H7 (cell line): ENCODE measurements at regions not wholly inside any gene's neighbourhood (a gene's known extent, or its start where the extent isn't known, plus 50 kb on each side); places are given as distances from the start of the nearest gene placed in this dataset.

Source experiments
- DNase-seq: peaks from one replicate; pipeline ENCODE4 v3.0.0; 2012
- H3K27me3 ChIP-seq: 2 replicates; pipeline ENCODE4 v1.6.0; 2011; ENCODE audit warnings: mild to moderate bottlenecking, low read length; ENCODE audit not compliant: control insufficient read depth, insufficient read depth
- H3K36me3 ChIP-seq: replicated peaks from 2 replicates; pipeline ENCODE4 v1.5.1; 2011; ENCODE audit warnings: low read length; ENCODE audit not compliant: control insufficient read depth, insufficient read depth
- H3K4me3 ChIP-seq: 2 replicates; pipeline ENCODE4 v1.5.1; 2011; ENCODE audit warnings: low read depth, mild to moderate bottlenecking, control low read depth, low read length, moderate library complexity; ENCODE audit not compliant: insufficient read depth

DNA sequence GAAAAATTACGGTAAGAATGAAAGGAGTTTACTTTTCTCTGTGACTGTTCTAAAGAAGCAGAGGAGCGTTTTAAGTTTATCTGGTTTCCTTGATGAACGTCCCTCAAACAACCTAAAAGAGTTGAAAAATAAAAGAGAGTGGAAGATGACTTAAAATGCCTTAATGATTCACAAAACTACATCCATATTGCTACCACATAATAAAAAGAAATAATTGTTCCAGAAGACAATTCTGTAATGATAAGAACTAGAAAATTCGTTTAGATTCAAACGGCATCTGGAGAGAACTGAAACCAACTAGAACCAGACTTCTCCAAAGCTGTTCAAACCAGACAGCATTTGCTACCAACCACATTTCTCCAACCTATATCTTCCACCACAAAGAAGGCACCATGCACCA lies 68.1 kb downstream of the TEKT4 start:
- Histone ChIP-seq H3K36me3 (no peaks in the 10 kb centered on the region), H3K4me3 (no peak overlapping the region), H3K27me3 (no peaks in the 10 kb centered on the region)
- DNase-seq = no peak

DNA sequence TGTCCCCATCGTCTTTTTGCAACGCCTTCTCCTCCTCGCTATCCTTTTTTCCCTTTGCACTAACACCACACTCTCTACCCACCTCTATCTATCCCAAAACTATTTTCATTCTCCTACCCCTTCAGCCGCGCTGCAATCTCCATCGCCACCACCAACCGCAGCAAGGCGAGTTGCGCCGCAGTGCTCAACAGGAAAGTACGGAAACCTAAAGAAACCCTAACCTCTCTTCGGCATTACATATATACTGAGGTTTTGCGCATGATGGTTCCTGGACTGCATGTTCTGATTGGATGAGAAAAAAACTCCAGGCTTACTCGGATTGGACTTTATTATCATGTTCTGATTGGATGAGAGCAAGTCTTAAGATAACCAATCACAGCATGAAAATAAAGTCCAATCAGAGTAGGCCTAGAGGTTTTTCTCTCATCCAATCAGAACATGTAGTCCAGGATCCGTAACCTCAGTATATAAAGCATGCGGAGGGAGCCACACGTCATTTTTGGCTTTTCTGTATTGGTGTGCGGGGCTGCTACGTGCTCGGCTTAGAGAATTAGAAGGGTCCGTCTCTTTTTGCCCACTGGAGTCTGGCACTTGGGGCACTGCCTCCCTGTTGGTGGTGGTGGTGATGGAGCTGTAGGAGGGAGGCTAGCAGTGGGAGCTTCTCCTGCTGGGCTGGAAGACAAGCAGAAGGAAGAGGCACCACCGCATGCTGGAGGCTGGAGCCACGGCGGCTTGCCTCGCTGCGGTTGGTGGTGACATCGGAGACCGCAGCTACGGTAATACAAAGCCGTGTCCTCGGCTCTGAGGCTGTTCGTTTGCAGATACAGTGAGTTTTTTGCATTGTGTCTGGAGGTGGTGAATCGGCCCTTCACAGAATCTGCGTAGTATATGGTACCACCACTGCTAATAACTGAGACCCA lies 76.1 kb downstream of the TEKT4 start:
- H3K36me3 ChIP-seq = no peaks in the 10 kb centered on the region
- no peak overlapping the region for H3K4me3 ChIP-seq
- no peaks in the 10 kb centered on the region for H3K27me3 ChIP-seq
- DNase-seq = no peak

DNA sequence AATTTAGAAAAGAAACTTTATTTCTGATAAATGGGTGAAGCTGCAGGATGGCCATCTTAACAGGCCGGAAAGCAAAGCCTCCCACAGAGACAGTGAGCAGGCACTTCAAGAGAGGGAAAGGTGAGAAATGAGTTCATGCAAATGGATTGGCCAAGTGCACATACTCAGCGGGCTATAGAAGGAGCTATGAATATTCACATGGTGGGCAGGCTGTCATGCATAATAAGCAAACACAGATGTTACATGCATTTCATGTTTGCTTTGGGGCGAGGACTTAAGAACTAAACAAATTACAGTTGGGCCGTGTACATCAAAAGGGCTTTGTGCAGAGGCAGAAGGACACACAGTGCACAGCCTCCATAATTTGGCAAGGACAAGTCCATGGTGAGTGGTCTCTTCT lies 69.8 kb upstream of the MAL start:
- Histone ChIP-seq H3K27me3 (no peaks in the 10 kb centered on the region), H3K4me3 (no peak overlapping the region), H3K36me3 (no peaks in the 10 kb centered on the region)
- DNase-seq = no peak

DNA sequence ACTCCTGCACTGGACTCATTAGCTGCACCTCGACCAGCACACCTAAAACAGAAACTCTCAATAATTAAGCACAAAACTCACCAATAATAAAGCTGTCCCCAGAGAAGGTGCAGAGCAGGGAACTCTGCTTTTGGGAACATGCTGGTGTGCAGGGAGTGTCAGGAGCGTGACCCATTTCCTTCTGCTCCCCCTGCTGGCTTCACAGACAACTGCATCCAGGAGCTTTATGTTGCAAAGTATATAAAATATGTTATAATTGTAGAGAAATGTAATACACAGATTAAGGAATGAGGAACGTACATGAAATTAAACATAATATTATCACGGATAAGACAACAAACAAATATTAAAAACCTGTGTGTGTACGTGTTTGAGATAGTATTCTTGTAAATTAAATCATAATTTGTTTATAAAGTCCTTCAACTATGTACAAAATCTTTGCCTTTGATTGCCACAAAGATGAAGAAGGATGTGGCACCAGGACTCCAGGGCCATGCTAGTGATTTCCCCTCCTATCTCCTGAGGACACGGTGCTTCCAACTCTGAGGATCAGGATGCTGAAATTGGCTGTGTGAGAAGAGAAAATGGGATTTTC lies 68.6 kb upstream of the MAL start:
- DNase-seq = peak; percentile 63
- Histone ChIP-seq H3K36me3 (no peaks in the 10 kb centered on the region), H3K27me3 (no peaks in the 10 kb centered on the region), H3K4me3 (no peak overlapping the region)

DNA sequence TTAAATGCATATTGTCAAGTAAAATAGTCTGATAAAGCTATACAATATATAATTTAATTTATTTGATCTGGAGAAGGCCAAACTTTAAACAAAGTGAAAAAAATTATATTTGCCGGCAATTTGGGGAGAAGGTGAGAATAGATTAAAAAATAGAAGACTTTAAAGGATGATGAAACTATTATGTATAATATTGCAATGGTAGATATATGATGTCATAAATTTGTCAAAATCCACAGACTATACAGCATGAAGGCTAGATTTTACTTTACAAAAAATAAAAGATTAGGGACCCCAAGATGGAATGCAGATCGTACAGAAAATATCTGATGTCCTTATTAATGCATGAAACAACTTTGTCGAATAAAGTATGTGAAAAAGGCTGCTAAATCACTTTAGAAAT lies 67.3 kb upstream of the MAL start:
- Histone ChIP-seq H3K36me3 (no peaks in the 10 kb centered on the region), H3K4me3 (no peak overlapping the region), H3K27me3 (no peaks in the 10 kb centered on the region)
- no peak for DNase-seq

DNA sequence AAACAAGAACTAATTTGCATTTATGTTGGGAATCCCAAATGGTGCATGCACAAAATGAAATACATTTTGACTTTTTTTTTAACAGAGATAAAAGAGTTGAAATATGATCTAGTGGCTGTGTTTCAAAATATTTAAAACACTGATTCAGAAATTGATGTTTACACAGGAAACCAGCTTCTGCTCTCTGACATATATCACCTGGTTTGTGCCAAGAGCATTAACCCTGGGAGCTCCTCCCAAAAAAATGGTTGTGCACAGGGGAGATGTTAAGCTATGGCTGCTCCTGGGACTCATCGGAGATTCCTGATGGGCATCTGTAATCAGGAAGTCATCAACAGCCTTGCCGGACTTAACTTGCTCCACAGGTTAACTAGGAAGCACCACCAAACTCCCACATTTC lies 65.2 kb upstream of the MAL start:
- no peak overlapping the region for H3K4me3 ChIP-seq
- DNase-seq = no peak
- H3K36me3 ChIP-seq = no peaks in the 10 kb centered on the region
- H3K27me3 ChIP-seq = no peaks in the 10 kb centered on the region

DNA sequence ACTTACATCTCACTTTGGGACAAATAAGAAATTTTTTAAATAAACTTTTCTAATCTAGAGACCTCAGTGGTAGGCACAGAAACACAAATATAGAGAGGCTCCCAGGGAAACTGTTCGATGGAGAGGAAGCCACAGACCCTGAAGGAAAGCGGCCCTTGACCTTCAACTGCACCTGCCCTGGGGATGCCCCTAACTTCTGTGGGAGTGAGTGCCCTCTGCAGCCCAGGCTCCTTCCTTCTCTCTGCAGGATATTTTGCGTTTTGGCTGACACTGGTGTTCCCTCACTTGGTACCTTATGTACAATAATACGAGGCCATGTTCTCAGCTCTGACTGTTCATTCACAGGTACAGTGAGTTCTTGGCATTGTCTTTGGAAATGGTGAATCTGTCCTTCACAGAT lies 64.8 kb upstream of the MAL start:
- DNase-seq = no peak

DNA sequence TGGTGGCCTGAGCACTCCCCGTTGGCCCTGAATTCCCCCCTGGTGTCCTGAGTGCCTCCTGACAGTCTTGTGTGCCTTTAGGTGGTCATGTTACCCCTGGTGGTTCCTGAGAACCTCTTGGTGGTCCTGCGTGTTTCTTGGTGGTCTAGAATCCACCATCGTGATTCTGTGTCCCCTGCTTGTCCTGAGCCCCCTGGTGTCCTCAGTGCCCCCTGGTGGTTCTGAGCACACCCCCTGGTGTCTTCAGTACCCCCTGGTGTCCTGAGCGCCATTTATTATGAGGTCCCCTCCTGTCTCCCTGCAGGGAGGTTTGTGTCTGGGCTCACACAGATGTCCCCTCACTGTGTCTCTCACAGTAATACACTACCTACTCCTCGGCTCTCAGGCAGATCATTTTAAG lies 61.3 kb upstream of the MAL start:
- H3K4me3 ChIP-seq = no peak overlapping the region
- H3K27me3 ChIP-seq = no peaks in the 10 kb centered on the region
- no peak for DNase-seq
- H3K36me3 ChIP-seq = no peaks in the 10 kb centered on the region

More for the DNA sequence above, 64.8 kb upstream of the MAL start:
- Histone ChIP-seq H3K4me3 (no peak overlapping the region), H3K27me3 (no peaks in the 10 kb centered on the region), H3K36me3 (no peaks in the 10 kb centered on the region)

DNA sequence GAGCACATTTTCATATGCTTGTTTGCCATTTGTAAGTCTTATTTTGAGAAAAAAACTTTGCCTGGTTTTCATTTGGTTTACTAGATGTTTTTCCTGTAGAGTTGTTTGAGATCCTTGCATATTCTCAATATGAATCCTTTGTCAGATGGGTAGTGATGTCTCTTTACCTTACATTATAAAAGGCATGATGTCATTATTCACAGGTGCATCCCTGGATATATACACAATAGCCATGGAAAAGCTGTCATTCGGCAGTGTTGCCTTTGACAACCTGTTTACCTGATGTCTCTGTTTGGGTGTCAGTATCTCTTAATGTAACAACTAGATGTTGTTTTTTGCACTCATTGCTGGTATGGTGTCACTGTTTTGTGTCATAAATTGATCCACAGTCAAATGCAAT lies 58.8 kb upstream of the MAL start:
- no peak for DNase-seq
- Histone ChIP-seq H3K27me3 (no peaks in the 10 kb centered on the region), H3K4me3 (no peak overlapping the region), H3K36me3 (no peaks in the 10 kb centered on the region)

DNA sequence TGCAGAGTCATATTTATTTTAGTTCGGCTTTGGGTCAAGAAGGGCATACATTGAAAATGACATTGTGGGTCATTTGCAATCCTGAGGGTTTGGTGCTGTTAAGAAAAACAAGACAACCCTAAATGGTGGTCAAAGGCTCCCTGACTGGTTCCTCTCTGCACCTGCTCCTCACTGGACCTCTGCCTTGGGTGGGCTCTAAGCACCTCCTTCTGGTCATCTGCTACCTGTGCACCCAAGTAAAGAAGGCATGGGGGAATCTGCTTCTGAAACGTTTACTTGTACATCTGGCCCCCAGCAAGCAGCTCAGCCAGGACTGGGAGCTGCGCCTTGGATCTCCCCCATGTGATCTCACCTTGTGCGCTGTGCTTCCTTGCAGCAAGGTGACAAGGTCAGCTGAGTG lies 55.2 kb upstream of the MAL start:
- DNase-seq = no peak
- H3K27me3 ChIP-seq = no peaks in the 10 kb centered on the region
- H3K4me3 ChIP-seq = no peak overlapping the region
- H3K36me3 ChIP-seq = no peaks in the 10 kb centered on the region
